Esophagus squamous epithelium (tissue), 5 donors: ENCODE measurements at regions not wholly inside any gene's neighbourhood (a gene's known extent, or its start where the extent isn't known, plus 50 kb on each side); places are given as distances from the start of the nearest gene placed in this dataset.

Source experiments
- DNase-seq: peaks from one replicate; lab custom pipeline; 2025; lab: John Stamatoyannopoulos, UW
- H3K27ac ChIP-seq, 4 donors: fragments of 200-600 bp; sonication (generic); one replicate each; pipeline ENCODE4 v1.5.1; 2016 to 2019; ENCODE audit warnings: mild to moderate bottlenecking in 1 of 4
- H3K27me3 ChIP-seq, 4 donors: fragments of 200-600 bp; sonication (generic); 1 replicate in 3 of 4; 2 replicates in 1 of 4; pipeline versions ENCODE4 v1.5.1 to v1.6.0; 2017 to 2021; ENCODE audit warnings: antibody characterized with exemption in 1 of 4
- H3K36me3 ChIP-seq, 3 donors: fragments of 200-600 bp; sonication (generic); one replicate each; pipeline ENCODE4 v1.5.1; 2016 to 2019
- H3K4me1 ChIP-seq, 3 donors: fragments of 200-600 bp; sonication (generic); one replicate each; pipeline ENCODE4 v1.5.1; 2017 to 2019
- H3K4me3 ChIP-seq, 4 donors: fragments of 200-600 bp; sonication (generic); 1 replicate in 3 of 4; 2 replicates in 1 of 4; pipeline ENCODE4 v1.5.1; 2016 to 2019; ENCODE audit warnings: mild to moderate bottlenecking in 2 of 4, moderate library complexity in 1 of 4
- H3K9me3 ChIP-seq, 3 donors: fragments of 200-600 bp; sonication (generic); one replicate each; pipeline ENCODE4 v1.5.1; 2016 to 2019
- POLR2A ChIP-seq, 4 donors: fragments of 450-650 bp; IDR thresholded peaks; one replicate each; pipeline ENCODE4 v1.6.1; 2017; ENCODE audit warnings: antibody characterized with exemption in 4 of 4, mild to moderate bottlenecking in 4 of 4, moderate library complexity in 3 of 4
- WGBS, 2 donors: methylation state at CpG; one replicate each; pipeline ENCODE4 v1.1.5; 2018; 5-methylcytosine and 5-hydroxymethylcytosine counted together
- intact Hi-C: fragments of 100-400 bp; cut with DNase I; formaldehyde crosslinking; loops from one replicate; pipeline ENCODE4 v1.15.0; 2022
- TF ChIP-seq, protein P1 (sequence below), 6 experiments: fragments of 450-650 bp in 4 of 6; fragments of 200-600 bp in 2 of 6; sonication (generic) in 2 of 6; IDR thresholded peaks; one replicate each; pipeline ENCODE4 v1.5.1; 2016 to 2019; ENCODE audit warnings: antibody characterized with exemption in 6 of 6, mild to moderate bottlenecking in 4 of 6, moderate library complexity in 4 of 6
- donor health status: DM: yes; HTN: yes; CAD: no.

DNA sequence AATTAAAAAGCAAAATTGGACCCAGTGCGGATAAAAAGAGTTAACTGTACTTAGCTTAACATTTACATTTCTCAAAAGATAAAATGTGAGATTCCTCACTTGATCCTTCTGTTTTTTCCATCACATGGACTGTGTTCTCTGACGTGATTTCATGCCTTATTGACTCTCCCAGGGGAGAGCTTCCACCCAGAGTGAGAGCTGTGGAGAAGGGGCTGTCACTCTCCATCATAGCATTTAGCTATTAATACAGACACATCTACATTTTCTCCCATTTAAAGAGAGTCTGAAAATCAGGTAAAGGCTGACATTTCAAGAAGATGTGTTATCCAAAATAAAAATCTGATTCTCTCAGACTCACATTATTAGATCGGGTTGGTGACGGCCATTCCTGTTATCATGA, 493.8 kb downstream of the FBXO15 start:
- WGBS, 2 donors, result 72 to 74% methylated on average over 4 of the region's 4 CpGs
- TF ChIP-seq, protein P1, sequence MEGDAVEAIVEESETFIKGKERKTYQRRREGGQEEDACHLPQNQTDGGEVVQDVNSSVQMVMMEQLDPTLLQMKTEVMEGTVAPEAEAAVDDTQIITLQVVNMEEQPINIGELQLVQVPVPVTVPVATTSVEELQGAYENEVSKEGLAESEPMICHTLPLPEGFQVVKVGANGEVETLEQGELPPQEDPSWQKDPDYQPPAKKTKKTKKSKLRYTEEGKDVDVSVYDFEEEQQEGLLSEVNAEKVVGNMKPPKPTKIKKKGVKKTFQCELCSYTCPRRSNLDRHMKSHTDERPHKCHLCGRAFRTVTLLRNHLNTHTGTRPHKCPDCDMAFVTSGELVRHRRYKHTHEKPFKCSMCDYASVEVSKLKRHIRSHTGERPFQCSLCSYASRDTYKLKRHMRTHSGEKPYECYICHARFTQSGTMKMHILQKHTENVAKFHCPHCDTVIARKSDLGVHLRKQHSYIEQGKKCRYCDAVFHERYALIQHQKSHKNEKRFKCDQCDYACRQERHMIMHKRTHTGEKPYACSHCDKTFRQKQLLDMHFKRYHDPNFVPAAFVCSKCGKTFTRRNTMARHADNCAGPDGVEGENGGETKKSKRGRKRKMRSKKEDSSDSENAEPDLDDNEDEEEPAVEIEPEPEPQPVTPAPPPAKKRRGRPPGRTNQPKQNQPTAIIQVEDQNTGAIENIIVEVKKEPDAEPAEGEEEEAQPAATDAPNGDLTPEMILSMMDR (IDR thresholded peaks at IDR 0.05), result no peak
- no peak for TF ChIP-seq POLR2A (IDR thresholded peaks at IDR 0.05)
- Histone ChIP-seq H3K27ac (no peak overlapping the region), H3K9me3 (no peaks in the 10 kb centered on the region), H3K36me3 (no peaks in the 10 kb centered on the region), H3K4me1 (no peaks in the 10 kb centered on the region), H3K27me3 (no peaks in the 10 kb centered on the region), H3K4me3 (no peak overlapping the region)
- intact Hi-C loops, result no loop called here
- DNase-seq, result no peak

DNA sequence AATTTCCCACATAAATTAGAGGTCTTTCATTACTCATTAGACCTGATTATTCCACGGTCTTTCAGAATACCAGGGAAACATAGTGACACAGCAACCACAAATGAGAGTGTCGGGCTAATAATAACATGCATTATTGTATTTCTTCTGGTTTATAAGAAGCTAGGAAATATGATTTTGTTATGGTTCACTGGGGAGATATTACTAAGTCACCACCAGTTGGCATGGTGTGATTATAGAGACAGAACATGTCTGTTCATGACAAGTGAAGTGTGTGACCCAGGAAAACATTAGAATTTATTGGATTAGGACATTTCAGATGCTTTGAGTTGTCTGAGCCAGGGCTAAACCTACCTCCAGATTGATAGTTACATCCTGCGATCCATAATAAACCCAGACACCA, 494.4 kb downstream of the FBXO15 start:
- DNase-seq, result no peak
- H3K36me3 ChIP-seq, result no peaks in the 10 kb centered on the region
- no peaks in the 10 kb centered on the region for H3K4me1 ChIP-seq
- intact Hi-C loops, result no loop called here
- no peaks in the 10 kb centered on the region for H3K9me3 ChIP-seq
- no peak overlapping the region for H3K4me3 ChIP-seq
- TF ChIP-seq, protein P1 (IDR thresholded peaks at IDR 0.05), result no peak
- TF ChIP-seq POLR2A (IDR thresholded peaks at IDR 0.05), result no peak
- WGBS, 2 donors, result 49 to 50% methylated on average over 3 of the region's 3 CpGs
- no peaks in the 10 kb centered on the region for H3K27me3 ChIP-seq
- no peak overlapping the region for H3K27ac ChIP-seq

DNA sequence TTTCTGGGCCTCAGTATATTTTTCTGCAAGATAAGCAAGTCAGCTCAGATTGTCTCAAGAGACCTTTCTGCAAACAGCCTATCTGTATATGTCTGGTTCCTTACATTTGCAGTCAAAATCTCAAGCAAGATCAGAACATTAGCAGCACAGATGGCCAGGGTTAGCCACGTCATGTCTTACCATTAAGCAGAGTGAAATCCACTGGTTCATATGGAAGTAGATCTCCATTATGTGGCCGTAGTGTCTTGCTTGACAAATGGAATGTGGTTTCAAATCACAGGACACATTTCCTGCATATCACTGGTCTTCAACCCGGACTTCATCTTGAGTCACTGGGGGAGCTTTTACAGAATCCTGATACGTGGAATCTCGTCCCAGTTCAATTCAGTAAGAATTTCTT, 500.2 kb downstream of the FBXO15 start:
- WGBS, 2 donors, result 64 to 79% methylated on average over 5 of the region's 5 CpGs
- H3K36me3 ChIP-seq, result no peaks in the 10 kb centered on the region
- H3K4me3 ChIP-seq, result no peak overlapping the region
- H3K27ac ChIP-seq, result no peak overlapping the region
- DNase-seq, result no peak
- TF ChIP-seq, protein P1 (IDR thresholded peaks at IDR 0.05), result no peak
- TF ChIP-seq POLR2A (IDR thresholded peaks at IDR 0.05), result no peak
- intact Hi-C loops, result no loop called here
- H3K27me3 ChIP-seq, result no peaks in the 10 kb centered on the region
- H3K4me1 ChIP-seq, result no peaks in the 10 kb centered on the region
- H3K9me3 ChIP-seq, result no peaks in the 10 kb centered on the region

DNA sequence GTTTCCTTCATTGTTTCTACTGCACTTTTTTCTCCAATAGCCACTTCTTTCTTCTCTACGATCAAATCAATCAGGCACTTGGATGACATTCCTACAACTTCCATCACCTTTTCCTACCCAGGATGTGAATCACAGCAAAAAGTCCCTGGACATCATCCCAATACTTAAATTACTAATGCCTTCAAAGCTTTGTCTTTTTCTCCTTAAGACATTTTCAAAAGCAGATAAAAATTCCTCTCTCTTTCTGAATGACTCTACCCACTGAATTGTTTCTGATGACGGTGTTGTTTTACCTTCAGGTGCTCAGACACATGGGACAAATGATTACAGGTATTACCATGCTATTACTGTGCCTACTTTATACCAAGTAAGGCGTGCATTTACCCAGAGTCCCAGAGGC, 500.9 kb downstream of the FBXO15 start:
- intact Hi-C loops, result no loop called here
- DNase-seq, result no peak
- no peaks in the 10 kb centered on the region for H3K36me3 ChIP-seq
- 26 to 39% methylated on average over 3 of the region's 3 CpGs for WGBS, 2 donors
- no peak overlapping the region for H3K27ac ChIP-seq
- TF ChIP-seq, protein P1 (IDR thresholded peaks at IDR 0.05), result no peak
- TF ChIP-seq POLR2A (IDR thresholded peaks at IDR 0.05), result no peak
- H3K9me3 ChIP-seq, result no peaks in the 10 kb centered on the region
- H3K4me3 ChIP-seq, result no peak overlapping the region
- H3K27me3 ChIP-seq, result no peaks in the 10 kb centered on the region
- H3K4me1 ChIP-seq, result no peaks in the 10 kb centered on the region

DNA sequence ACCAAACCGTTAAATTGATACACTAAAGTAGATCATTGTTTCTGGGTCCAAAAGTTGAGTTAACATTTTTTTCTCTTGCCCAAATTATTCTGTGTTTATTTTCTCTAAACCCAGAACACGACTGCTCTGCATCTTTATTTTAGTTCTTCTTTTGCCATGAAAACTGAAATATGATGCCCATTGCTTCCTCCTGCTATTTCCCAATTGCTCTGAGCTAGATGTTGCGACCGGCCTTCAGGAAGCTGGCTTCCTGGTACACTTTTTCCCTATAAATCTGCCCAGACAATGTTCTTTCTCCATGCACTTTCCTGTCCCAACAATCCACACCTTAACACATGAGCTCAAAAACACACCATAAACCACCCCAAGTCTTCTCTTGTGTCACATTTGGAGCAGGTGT, 501.4 kb downstream of the FBXO15 start:
- 29 to 40% methylated on average over 4 of the region's 4 CpGs for WGBS, 2 donors
- no peak overlapping the region for H3K4me3 ChIP-seq
- TF ChIP-seq, protein P1 (IDR thresholded peaks at IDR 0.05), result no peak
- TF ChIP-seq POLR2A (IDR thresholded peaks at IDR 0.05), result no peak
- DNase-seq, result no peak
- no peaks in the 10 kb centered on the region for H3K36me3 ChIP-seq
- H3K4me1 ChIP-seq, result no peaks in the 10 kb centered on the region
- H3K27ac ChIP-seq, result no peak overlapping the region
- H3K9me3 ChIP-seq, result no peaks in the 10 kb centered on the region
- intact Hi-C loops, result no loop called here
- H3K27me3 ChIP-seq, result no peaks in the 10 kb centered on the region
